HG03039 (cell line): ENCODE measurements at regions not wholly inside any gene's neighbourhood (a gene's known extent, or its start where the extent isn't known, plus 50 kb on each side); places are given as distances from the start of the nearest gene placed in this dataset.
"Not testable (repeated sequence)": the region's sequence is repeated elsewhere in the genome, so short reads cannot be mapped to it uniquely, and the experiment has no call there.

ENCODE experiments used
- ATAC-seq: cut with Tn5 transposase; IDR thresholded peaks from one replicate; pipeline ENCODE4 v1.9.1; 2021; ENCODE audit warnings: mild to moderate bottlenecking, moderate library complexity; ENCODE audit not compliant: unreplicated experiment

DNA sequence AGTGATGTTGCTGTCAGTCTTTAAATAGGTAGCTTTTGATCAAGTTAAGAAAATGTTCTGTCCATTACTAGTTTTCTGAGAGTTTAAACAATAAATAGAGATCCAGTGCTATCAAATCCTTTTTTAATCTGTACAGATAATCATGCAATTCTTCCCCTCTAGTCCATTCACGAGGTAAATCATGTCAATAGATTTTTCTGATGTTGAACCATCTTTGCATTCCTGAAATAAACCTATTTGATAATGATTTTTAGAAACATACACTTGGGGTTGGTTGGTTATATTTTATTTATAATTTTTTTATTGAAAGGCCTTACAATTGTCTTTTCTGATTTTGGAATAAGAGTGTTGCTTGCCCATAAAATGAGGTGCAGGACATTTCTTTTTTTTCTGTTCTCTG, 95.0 kb downstream of the FAM53A start:
- no peak for ATAC-seq

DNA sequence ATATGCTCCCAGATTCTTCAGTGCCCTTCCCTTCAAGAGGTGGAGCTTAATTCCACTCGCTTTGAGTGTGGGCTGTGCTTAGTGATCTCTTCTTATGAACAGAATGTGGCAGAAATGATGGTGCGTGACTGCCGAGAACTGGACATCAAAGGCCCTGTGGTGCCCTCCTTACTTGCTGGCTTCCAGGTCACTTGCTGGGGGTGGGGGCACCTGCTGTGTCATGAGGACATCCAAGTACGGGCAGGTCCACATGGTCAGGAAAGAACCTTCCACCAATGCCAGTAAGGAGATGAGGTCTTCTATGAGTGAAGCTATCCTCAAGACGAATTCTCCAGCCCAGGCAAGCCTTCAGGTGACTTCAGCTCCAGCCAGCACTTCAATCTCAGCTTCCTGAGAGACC, 95.8 kb downstream of the FAM53A start:
- no peak for ATAC-seq

DNA sequence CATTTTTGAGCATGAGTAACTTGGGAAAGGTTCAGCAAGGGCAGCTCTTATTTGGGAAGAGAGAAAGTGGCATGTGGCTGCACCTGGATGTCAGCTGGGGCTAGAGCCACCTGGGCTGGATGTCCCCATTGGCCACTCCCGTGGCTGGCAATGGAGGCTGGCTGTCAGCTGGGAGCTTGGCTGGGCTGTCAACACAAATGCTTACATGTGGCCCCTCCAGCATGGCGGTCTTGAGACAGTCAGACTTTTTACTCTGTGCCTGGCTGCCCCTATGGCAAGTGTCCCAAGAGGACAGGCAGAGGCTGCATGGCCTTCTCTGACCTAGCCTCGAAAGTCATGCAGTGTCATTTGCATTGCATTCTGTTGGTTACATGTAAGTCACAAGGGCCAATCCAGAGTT, 99.6 kb downstream of the FAM53A start:
- no peak for ATAC-seq

DNA sequence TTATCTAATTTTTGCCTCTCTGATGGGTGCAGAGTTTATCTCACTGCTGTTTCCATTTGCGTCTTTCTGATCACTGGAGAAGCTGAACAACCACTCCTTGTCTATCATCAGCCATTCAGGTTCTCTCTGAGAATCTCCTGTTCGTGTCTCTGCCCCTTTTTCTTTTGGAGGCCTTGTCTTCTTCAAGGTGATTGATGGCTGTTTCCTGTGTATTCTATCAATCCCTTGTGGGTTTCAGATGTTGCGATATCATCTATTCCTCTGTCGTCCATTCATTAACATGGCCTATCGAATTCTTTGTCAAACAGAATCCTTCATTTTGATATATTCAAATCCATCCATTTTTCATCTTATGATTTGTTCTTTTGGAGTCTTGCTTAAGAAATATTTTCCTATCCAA, 100.3 kb downstream of the FAM53A start:
- no peak for ATAC-seq

DNA sequence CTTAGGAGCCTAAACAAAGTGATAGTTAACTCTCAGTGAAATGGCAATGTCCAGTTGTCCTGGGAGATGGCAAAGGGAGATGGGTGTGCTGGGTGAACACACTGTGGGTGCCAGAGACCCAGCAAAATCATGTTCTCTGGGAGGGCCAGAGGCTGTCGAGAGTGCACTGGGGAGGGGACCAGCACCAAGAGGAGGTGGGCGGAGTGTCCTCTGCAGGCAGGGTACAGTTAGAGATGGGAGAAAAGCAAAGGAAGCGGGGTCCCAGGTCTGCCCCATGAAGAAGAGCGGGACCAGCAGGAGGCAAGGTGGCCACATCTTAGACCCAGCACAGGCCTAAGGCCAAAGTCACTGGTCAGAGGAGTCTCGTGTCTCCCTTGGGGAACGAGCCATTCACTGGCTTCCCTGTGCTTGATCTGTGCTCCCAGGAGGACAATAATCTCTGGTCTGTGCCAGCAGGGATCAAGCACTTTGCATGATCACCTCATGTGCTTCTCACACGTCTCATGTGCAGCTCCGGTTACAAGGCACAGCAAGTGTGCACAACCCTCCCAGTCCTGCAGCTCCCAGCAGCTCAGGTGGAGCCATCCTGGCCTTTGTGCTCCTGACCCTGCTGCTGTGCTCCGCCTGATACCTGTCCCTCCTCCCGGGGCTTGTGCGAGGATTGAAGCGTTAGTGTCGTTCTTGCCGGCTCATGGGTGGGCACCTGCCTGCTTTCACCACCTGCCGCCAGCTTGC, 100.9 kb downstream of the FAM53A start:
- no peak for ATAC-seq

DNA sequence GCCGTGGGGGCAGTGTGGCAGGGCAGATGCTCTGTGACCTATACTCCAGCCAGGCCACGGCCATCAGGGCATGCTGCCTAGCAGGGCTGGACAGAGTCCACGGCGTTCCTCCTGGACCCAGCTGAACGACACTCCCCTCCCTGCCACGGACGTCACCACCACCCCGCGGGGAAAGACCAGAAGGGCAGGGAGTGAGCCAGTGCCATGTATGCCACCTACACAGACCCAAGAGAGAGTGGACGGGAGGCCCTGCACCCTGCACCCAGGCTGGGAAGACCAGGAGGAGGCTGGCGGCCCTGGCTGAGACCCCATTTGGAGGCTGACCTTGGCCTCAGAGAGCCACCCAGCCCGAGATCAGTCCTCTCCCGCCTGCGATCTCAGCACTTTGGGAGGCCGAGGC, 101.9 kb downstream of the FAM53A start:
- no peak for ATAC-seq

DNA sequence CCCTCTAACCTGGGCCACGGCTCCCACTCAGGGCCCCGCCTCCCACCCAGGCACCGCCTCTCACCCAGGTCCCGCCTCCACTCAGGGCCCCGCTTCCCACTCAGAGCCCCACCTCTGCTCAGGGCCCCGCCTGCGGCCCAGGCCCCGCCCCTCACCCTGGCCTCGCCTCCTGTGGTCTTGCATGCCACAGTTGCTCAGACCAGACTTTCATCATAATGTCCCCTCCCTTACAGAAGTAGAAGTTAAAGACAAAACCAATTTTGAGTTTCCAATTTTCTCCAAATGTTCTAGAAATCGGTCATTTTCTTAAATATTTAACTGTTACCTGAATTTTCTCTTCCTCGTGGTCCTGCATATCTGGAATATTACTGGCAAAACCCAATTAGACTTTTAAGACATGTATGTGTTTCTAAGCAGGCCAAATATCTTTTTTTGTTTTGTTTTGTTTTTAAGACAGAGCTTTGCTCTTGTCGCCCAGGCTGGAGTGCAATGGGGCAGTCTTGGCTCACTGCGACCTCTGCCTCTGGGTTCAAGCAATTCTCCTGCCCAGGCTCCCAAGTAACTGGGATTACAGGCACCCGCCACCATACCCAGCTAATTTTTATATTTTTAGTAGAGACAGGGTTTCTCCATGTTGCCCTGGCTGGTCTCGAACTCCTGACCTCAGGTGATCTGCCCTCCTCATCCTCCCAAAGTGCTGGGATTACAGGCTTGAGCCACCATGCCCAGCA, 102.8 kb downstream of the FAM53A start:
- peak; percentile 42 for ATAC-seq

DNA sequence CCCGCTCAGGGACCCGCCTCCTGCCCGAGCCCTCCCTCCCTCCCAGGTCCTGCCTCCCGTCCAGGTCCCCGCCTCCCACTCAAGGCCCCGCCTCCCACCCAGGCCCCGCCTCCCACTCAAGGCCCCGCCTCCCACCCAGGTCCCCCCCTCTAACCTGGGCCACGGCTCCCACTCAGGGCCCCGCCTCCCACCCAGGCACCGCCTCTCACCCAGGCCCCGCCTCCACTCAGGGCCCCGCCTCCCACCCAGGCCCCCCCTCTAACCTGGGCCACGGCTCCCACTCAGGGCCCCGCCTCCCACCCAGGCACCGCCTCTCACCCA, 103.5 kb downstream of the FAM53A start:
- not testable (repeated sequence) for ATAC-seq

DNA sequence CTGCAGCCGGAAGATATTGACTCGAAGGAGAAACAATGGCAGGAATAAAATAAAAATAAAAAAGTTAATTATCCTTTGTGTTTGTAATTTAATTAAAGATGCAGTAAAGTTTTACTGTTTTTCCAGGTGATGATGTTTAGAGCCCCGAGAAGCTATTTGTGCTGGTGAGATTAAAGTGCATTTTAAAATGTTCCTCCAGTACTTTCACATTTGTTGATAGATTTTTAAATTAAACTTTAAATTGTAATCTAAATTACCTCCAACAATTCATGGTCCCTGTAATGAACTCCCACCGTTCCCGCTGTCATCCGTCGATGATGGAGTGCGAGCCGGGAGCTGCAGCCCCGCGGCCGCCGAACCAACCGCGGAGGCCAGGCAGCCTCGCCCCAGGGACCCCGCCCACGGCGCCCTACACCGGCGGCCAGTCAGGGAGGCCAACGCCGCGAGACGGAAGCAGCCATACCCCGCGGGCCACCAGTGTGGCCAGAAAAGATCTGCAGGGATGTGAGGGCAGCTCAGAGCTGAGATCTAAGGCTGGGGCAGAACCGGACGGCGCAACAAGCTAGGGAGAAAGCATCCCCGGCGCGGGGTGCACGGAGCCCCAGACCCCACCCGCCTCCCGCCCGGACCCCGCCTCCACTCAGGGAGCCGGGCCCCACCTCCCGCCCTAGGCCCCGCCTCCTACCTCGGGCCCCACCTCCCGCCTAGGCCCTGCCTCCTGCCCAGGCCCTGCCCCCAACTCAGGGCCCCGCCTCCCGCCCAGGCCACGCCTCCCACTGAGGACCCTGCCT, 104.0 kb downstream of the FAM53A start:
- ATAC-seq, result peak; percentile 46

DNA sequence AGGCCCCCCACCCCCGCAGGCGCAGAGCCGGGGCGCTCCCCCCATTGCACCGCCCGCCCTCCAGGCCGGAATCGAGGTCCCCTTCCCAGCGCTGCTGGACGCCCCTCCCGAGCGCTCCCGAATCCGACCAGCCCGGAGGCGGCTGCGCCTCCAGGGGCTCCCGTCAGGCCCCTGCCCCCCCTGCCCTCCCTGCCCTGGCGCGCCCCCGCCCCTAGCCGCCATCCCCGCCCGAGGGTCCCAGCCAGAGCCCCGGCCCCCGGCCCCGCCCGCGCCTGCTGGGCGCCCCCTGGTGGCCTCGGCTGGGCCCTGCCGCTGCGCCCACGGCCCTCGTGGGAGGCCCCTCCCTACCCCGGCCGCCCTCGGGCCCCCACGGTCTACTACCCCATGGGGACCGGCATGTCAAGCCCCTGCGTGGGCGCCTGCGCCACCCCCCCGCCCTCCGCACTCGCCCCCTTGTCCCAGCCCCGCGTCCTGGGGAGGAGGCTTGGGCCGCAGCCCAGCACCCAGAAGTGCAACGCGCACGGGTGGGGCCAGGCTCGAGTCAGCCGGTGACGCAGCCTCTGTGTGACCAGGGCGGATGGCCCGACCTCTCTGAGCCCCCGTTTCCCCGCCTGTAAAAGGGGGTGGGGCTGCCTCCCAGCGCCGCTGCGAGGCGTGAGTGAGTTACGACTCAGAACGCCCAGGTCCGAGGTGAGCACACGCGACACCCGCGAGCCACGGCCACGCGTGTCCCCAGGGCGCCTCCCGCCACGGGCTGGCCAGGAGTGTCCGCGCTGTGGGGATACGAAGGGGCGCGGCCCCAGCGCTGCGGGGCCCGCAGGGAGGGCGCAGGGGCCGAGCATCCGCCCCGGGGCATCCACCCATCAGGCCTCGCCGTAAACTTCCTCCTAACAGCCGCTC, 104.9 kb downstream of the FAM53A start:
- no peak for ATAC-seq

DNA sequence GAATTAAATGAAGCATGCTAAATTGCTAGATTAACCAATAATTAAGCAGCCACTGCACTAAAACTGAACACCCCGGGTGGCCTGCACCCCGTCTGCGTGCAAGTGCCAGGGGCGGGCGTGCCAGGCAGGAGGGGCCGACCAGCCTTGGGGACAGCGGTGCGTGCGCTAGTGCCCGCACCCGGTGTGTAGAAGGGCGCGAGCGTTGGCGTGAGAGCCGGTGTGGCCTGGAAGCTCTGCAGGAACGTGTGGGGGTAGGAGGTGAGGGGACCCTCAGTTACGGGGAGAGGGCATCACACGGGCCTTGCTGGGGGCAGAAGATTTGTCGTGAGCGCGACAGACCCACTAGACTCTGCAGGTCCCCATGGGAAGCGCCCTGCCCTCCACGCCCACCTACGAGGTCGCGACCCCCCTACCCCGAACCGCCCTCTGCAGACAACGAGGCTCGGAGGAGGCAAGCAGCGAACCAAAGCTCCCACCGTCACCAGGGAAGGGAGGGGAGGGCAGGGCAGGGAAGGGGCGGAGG, 105.8 kb downstream of the FAM53A start:
- ATAC-seq, result no peak

DNA sequence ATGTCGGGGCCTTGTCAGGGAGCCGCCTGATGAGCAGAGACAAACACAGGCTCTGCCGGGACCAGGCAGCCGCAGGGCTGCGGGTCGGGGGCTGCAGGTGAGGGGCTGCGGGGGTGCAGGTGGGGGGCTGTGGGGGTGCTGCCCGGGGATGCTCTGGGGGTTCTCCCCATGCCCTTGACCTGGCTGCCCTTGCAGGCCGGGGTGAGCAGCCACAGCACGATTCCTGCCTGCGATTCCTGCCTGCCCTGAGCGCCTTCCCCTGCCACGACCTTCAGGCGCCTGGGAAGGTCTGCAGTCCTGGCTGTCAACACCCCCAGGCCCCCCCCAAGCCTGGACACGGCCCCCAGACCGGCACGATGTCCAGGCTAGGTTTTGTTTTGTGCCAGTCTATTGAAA, 106.3 kb downstream of the FAM53A start:
- ATAC-seq, result no peak

DNA sequence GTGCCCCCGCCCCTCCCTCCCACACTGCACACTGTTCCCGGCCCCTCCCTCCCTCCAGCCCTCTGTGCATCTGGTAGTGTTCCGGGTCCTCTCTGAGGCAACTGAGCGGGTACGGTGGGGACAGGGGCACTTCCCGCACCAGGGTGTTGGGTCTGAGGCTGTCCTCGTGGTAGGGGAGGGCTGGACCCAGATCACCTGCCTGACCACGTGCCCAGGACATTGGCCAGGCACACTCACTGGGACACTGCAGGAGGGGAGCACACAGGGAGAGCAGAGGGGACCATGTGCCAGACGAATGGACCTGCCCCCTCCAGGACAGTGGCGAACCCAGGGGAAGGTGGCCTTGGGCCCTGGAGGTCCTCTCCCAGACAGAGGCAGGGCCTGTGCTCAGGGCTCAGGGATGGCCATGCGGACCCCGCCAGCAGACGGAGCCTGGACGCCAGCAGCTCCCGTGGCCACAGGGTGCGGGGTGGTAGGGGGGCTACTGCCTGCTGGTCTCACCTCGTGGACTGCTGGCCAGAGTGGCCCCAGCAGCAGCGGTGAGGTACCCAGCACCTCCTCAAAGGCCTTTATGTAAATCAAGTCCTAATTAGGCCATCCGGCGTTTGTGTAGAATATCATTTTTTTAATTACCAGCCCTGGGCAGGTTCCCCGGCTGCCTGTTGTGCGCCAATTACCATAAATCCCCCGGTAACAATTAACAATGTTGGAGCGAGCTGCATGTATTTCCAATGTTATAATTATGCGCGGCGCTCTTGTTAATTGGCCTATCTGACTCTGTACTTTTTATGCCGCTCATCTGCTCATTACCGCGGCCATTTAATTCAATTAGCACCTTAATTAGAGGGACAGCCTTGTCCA, 106.9 kb downstream of the FAM53A start:
- ATAC-seq, result no peak

DNA sequence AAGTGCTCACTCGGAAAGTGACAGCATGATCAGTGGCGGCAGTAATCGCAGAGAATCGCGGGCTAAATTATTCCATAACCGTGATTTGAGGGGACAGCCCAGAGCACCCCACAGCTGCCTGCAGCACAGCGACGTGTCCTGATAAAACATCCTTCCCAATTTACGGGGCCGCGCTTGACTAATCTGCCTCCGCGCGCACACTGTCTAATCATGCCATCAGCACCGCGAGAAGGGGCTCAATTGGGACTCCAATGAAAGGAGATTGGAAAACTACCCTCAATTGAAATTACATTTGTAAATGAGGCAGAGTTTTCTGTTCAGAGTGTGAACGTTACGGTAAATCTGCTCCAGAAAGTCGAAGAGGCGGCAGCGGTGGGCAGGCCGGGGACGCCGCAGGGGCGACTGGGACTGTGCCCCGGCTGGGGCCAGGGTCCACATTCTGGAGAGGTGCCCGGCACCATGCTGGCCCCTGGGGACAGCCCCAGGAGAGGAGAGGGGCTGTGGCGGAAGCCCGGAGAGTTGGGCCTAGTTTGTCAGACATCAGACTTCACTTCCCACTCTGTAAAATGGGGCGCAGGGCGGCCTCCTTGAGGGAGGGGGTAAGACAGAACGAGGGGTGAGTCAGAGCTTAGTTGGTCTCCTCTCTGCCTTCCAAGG, 107.7 kb downstream of the FAM53A start:
- no peak for ATAC-seq

DNA sequence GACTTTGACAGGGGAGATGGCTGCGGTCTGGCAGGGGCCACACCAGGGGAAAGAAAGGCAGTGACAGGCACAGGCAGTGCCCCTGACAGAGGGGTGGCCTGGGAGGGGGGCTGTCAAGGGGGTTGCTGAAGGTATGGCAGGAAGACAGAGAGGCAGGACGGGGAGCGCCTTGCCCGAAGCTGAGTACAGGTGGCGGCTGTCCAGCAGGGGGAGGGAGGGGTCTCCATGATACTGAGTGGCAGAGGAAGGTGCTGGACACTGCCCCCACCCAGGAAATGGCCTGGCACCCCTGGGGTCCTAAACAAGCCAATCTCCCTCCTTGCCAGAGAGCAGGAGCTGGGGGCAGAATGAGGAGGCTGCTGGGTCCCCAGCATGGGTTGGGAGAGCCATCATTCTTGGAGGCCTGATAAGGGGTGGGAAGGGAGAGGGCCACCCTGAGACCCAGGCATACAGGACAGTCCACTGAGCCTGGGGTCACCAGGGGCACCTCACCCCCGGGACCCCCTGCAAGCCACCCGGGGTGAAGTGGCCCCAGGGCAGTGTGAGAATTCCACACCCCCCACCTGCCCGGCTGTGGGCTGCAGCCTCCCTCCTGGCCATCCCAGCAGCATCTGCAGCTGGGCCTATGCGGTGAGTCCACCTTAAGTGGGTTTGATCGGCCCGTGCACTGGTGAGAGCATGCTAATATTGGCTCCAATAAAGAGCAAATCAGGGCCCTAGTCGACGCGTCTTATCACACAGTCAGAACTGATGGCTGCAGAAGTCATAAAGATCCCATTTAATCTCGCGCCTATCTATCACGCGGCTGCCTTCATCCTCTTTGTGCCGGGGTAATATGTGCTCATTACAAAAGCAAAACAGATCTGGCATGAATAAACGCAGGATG, 108.5 kb downstream of the FAM53A start:
- ATAC-seq, result no peak

DNA sequence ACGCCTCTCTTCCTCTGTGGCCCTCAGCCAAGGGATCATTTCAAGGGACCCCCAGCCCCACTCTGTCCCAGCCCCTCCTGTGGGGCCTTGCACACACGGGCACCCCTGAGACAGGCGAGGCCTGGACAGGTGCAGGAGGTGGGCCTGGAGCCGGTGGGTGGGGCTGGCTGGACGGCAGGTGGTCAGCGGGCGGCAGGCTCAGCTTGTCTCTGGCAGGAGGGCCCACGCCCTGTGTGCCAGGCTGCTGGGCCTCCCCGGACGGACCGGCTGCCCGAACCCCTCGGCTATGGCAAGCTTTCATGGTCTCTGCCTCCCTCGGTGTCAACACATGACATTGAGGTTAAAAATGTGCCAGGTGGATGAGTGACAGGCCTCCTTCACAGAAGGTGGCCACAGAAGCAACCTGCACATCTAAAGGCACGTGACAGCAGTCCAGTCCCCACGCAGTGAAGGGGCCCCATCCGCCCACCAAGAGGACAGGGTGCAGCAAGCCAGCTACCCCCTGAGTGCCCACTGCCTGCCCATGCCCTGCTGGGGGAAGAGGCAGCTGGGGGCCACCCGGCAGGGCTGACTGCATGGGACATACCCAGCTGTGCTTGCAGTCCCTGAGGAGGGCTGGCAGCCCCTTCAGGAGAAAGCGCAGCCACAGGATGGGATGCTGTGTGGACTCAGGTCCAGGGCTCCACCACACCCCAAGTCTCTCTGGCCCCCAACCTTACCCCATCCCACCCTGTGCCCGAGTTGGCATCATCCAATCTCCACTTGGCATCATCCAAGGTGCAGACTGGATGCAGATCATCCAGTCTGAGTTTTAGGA, 109.3 kb downstream of the FAM53A start:
- ATAC-seq, result no peak

DNA sequence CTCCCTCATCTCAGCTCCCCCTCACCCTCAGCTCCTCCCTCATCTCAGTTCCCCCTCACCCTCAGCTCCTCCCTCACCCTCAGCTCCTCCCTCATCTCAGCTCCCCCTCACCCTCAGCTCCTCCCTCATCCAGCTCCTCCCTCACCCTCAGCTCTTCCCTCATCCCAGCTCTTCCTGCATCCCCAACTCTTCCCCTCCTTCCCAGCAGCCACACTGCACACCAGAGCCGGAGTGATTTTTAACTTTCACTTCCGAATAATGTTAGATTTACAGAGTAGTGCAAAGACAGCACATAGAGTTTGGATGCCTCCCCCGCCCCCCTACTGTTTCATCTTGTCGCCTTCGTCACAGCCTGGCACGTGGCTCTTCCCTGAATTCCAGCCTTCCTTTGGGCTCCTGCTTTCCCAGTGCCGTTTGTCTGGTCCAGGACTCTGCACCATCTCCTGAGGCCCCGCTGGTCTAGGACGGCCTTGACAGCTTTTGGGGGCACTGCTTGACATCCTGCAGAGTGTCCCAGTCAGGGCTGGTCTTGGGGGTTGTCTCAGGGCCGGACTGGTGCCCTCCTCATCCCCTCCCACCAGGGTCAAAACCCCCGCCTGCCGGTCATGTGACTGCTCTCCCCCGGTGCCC, 110.2 kb downstream of the FAM53A start:
- ATAC-seq, result no peak
